Hepatocyte (in vitro differentiated cells): ENCODE measurements at regions not wholly inside any gene's neighbourhood (a gene's known extent, or its start where the extent isn't known, plus 50 kb on each side); places are given as distances from the start of the nearest gene placed in this dataset.

ENCODE experiments used
- DNase-seq: peaks from one replicate; pipeline ENCODE4 v3.0.0-alpha.2; 2016; ENCODE audit warnings: low spot score
- H2AFZ ChIP-seq: fragments of 200-600 bp; sonication (generic); 2 replicates; pipeline ENCODE4 v1.6.0; 2016; ENCODE audit warnings: antibody characterized with exemption, mild to moderate bottlenecking
- H3K27ac ChIP-seq: fragments of 200-600 bp; sonication (generic); 2 replicates; pipeline ENCODE4 v1.5.1; 2016; ENCODE audit warnings: mild to moderate bottlenecking
- H3K27me3 ChIP-seq: fragments of 200-600 bp; sonication (generic); 2 replicates; pipeline ENCODE4 v1.6.1; 2016
- H3K36me3 ChIP-seq: fragments of 200-600 bp; sonication (generic); replicated peaks from 2 replicates; pipeline ENCODE4 v1.5.1; 2016; ENCODE audit warnings: low read depth; ENCODE audit not compliant: insufficient read depth
- H3K4me1 ChIP-seq: fragments of 200-600 bp; sonication (generic); 2 replicates; pipeline ENCODE4 v1.5.1; 2016; ENCODE audit warnings: mild to moderate bottlenecking, moderate library complexity; ENCODE audit not compliant: insufficient read depth
- H3K4me2 ChIP-seq: fragments of 200-600 bp; sonication (generic); 2 replicates; pipeline ENCODE4 v1.6.0; 2016
- H3K4me3 ChIP-seq: fragments of 200-600 bp; sonication (generic); 2 replicates; pipeline ENCODE4 v1.5.1; 2016; ENCODE audit warnings: mild to moderate bottlenecking
- H3K79me2 ChIP-seq: fragments of 200-600 bp; sonication (generic); 2 replicates; pipeline ENCODE4 v1.6.0; 2017; ENCODE audit warnings: mild to moderate bottlenecking
- H3K9me2 ChIP-seq: fragments of 200-600 bp; sonication (generic); replicated peaks from 2 replicates; pipeline ENCODE4 v1.6.0; 2017; ENCODE audit warnings: mild to moderate bottlenecking; ENCODE audit not compliant: insufficient read depth
- H3K9me3 ChIP-seq: fragments of 200-600 bp; sonication (generic); 2 replicates; pipeline ENCODE4 v1.5.1; 2016; ENCODE audit warnings: low read depth, mild to moderate bottlenecking
- H4K20me1 ChIP-seq: fragments of 200-600 bp; sonication (generic); 2 replicates; pipeline ENCODE4 v1.6.0; 2016; ENCODE audit warnings: mild to moderate bottlenecking; ENCODE audit not compliant: insufficient read depth, poor library complexity, severe bottlenecking
- CTCF ChIP-seq: fragments of 200-600 bp; sonication (generic); IDR thresholded peaks from 2 replicates; pipeline ENCODE4 v1.5.1; 2016; ENCODE audit warnings: antibody characterized with exemption, mild to moderate bottlenecking; ENCODE audit not compliant: poor library complexity
- EZH2 ChIP-seq: fragments of 200-600 bp; sonication (generic); IDR thresholded peaks from 2 replicates; pipeline ENCODE4 v1.6.1; 2016; ENCODE audit warnings: antibody characterized with exemption, mild to moderate bottlenecking, borderline replicate concordance
- EZH2phosphoT487 ChIP-seq: fragments of 200-600 bp; sonication (generic); IDR thresholded peaks from one replicate; pipeline ENCODE4 v1.6.1; 2018; ENCODE audit warnings: antibody characterized with exemption, mild to moderate bottlenecking, low read depth, moderate library complexity; ENCODE audit not compliant: unreplicated experiment, severe bottlenecking
- WGBS: methylation state at CpG from one replicate; pipeline ENCODE4 v1.1.6; 2016; ENCODE audit warnings: low lambda C conversion rate; ENCODE audit errors: missing lambda C conversion rate; 5-methylcytosine and 5-hydroxymethylcytosine counted together

GRCh38 chr9:102518324-102518723 lies 476.8 kb upstream of the CYLC2 start:
- WGBS = 58% methylated on average over 5 of the region's 5 CpGs
- Histone ChIP-seq H3K27ac (no peak overlapping the region), H2AFZ (no peak overlapping the region), H3K4me1 (no peaks in the 10 kb centered on the region), H3K4me2 (no peak overlapping the region), H3K27me3 (no peaks in the 10 kb centered on the region), H3K79me2 (no peaks in the 10 kb centered on the region), H3K4me3 (no peak overlapping the region), H3K9me2 (no peaks in the 10 kb centered on the region), H3K36me3 (no peaks in the 10 kb centered on the region), H4K20me1 (no peaks in the 10 kb centered on the region), H3K9me3 (no peaks in the 10 kb centered on the region)
- no peak for DNase-seq
- TF ChIP-seq EZH2phosphoT487 (no peak), CTCF (no peak), EZH2 (no peak)

- Histone ChIP-seq H2AFZ (no peak overlapping the region), H4K20me1 (no peaks in the 10 kb centered on the region), H3K9me2 (no peaks in the 10 kb centered on the region), H3K4me2 (no peak overlapping the region), H3K79me2 (no peaks in the 10 kb centered on the region), H3K27me3 (no peaks in the 10 kb centered on the region), H3K4me1 (no peaks in the 10 kb centered on the region), H3K27ac (no peak overlapping the region), H3K4me3 (no peak overlapping the region), H3K36me3 (no peaks in the 10 kb centered on the region), H3K9me3 (no peaks in the 10 kb centered on the region)
- no peak for TF ChIP-seq CTCF
- no peak for TF ChIP-seq EZH2
- TF ChIP-seq EZH2phosphoT487 = no peak
- no peak for DNase-seq
- 89% methylated on average over 9 of the region's 9 CpGs for WGBS
Observed at GRCh38 chr9:102514541-102514940, 480.6 kb upstream of the CYLC2 start.

GRCh38 chr9:102507044-102507687 lies 488.0 kb upstream of the CYLC2 start:
- Histone ChIP-seq H3K9me3 (no peaks in the 10 kb centered on the region), H3K9me2 (no peaks in the 10 kb centered on the region)
- whole genome bisulfite sequencing = 63% methylated on average over 2 of the region's 2 CpGs

More at GRCh38 chr9:102507044-102507687, 488.0 kb upstream of the CYLC2 start:
- Histone ChIP-seq H3K27ac (no peak overlapping the region), H3K79me2 (no peaks in the 10 kb centered on the region), H3K27me3 (no peaks in the 10 kb centered on the region), H2AFZ (no peak overlapping the region), H3K4me3 (no peak overlapping the region), H3K4me2 (no peak overlapping the region), H3K4me1 (no peaks in the 10 kb centered on the region), H3K36me3 (no peaks in the 10 kb centered on the region), H4K20me1 (no peaks in the 10 kb centered on the region)
- no peak for TF ChIP-seq EZH2phosphoT487
- TF ChIP-seq CTCF = no peak
- no peak for TF ChIP-seq EZH2
- DNase-seq = no peak
